RWPE1 (cell line): ENCODE measurements at regions not wholly inside any gene's neighbourhood (a gene's known extent, or its start where the extent isn't known, plus 50 kb on each side); places are given as distances from the start of the nearest gene placed in this dataset.

Source experiments
- CTCF ChIA-PET: fragments of 350-600 bp; sonication (Branson Sonifier 250); formaldehyde crosslinking; extraction: SDS; loops from one replicate; lab custom pipeline; 2021; lab: Yijun Ruan, JAX
- POLR2A ChIA-PET: fragments of 400-600 bp; formaldehyde crosslinking; extraction: SDS; loops from one replicate; lab custom pipeline; 2020; ENCODE audit warnings: antibody characterized with exemption; ENCODE audit not compliant: low non-redundant PET; lab: Yijun Ruan, JAX
- DNase-seq: peaks from one replicate; pipeline ENCODE4 v3.0.0; 2012; ENCODE audit warnings: low spot score
- H3K27ac ChIP-seq: fragments of 450-650 bp; 2 replicates; pipeline ENCODE4 v1.5.1; 2017
- CTCF ChIP-seq: fragments of 450-650 bp; conservative IDR thresholded peaks from 2 replicates; pipeline ENCODE4 v1.5.1; 2017; ENCODE audit warnings: low read depth, mild to moderate bottlenecking

GRCh38 chr5:73305386-73305785, 132.4 kb downstream of the TMEM174 start:
- no peak overlapping the region for H3K27ac ChIP-seq
- POLR2A ChIA-PET: no interaction called here
- DNase-seq: no peak
- TF ChIP-seq CTCF: no peak
- CTCF ChIA-PET: interaction anchor here (0.6 to 2.0 kb wide), 5 partner anchors 89 to 1599 kb away, joined by 3 to 10 read pairs (median 3); no protein-coding TSS in a partner anchor

DNA sequence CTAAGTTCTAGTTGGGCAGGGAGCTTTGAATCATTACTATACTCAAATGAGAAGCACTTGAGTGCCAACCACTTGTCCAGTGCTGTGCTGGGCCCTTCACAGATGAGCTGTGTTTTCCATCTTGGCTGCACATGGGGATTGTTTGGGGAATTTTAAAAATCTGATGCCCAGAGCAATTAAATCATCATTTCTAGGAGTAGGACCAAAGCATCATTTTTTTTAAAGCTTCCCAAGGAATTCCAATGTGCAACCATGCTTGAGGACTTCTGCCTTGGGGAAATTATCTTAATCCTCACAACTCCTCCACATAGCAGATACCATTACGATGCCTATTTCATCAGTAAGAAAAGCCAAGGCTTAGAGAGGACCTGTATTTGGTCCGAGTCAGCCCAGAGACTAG, 131.4 kb downstream of the TMEM174 start:
- no peak for TF ChIP-seq CTCF
- ChIA-PET CTCF (interaction anchor here (1.3 to 2.0 kb wide), 2 partner anchors 88 to 102 kb away, joined by 3 to 10 read pairs; no protein-coding TSS in a partner anchor), POLR2A (no interaction called here)
- no peak for DNase-seq
- no peak overlapping the region for H3K27ac ChIP-seq

- ChIA-PET CTCF (interaction anchor here (2.0 kb wide), 1 partner anchor 87 kb away, joined by 10 read pairs; no protein-coding TSS in a partner anchor), POLR2A (no interaction called here)
- no peak for TF ChIP-seq CTCF
- no peak for DNase-seq
- no peak overlapping the region for H3K27ac ChIP-seq
These were observed 130.4 kb downstream of the TMEM174 start for GRCh38 chr5:73303148-73304079.

- no peak for TF ChIP-seq CTCF
- ChIA-PET CTCF (interaction anchor here (1.1 kb wide), 1 partner anchor 87 kb away, joined by 3 read pairs; no protein-coding TSS in a partner anchor), POLR2A (no interaction called here)
- no peak for DNase-seq
- H3K27ac ChIP-seq: no peak overlapping the region
These were observed 129.8 kb downstream of the TMEM174 start for GRCh38 chr5:73302797-73303147.

- no peak for TF ChIP-seq CTCF
- CTCF ChIA-PET: interaction anchor here (0.6 to 0.7 kb wide), 2 partner anchors 38 to 146 kb away, joined by 3 read pairs; no protein-coding TSS in a partner anchor
- no peak overlapping the region for H3K27ac ChIP-seq
- no peak for DNase-seq
- POLR2A ChIA-PET: no interaction called here
These were observed 128.4 kb downstream of the TMEM174 start for GRCh38 chr5:73301208-73301901.
